ENCODE measurements at regions not wholly inside any gene's neighbourhood (a gene's known extent, or its start where the extent isn't known, plus 50 kb on each side); places are given as distances from the start of the nearest gene placed in this dataset.

- Histone ChIP-seq H4K20me1 (ENCODE audit: insufficient read depth, low read length, poor library complexity, severe bottlenecking) (no peaks in the 10 kb centered on the region), H3F3A (ENCODE audit: low read depth) (no peaks in the 10 kb centered on the region), H3K79me2 (ENCODE audit: insufficient read depth, low read length) (no peaks in the 10 kb centered on the region), H3K36me3 (ENCODE audit: insufficient read depth, low read length) (no peaks in the 10 kb centered on the region), H3K27me3 (ENCODE audit: insufficient read depth, low read length, poor library complexity, severe bottlenecking) (no peaks in the 10 kb centered on the region), H3K9me2 (replicated peaks; ENCODE audit: low read depth, low read length) (no peaks in the 10 kb centered on the region), H2AFZ (ENCODE audit: low read length) (no peak overlapping the region), H3K4me1 (ENCODE audit: insufficient read depth, low read length, poor library complexity, severe bottlenecking) (no peaks in the 10 kb centered on the region), H3K4me3 (ENCODE audit: low read length, poor library complexity, severe bottlenecking) (no peak overlapping the region), H3K9me3 (ENCODE audit: insufficient read depth, low read depth, low read length) (no peaks in the 10 kb centered on the region), H3K9ac (ENCODE audit: low read depth, low read length, poor library complexity, severe bottlenecking) (no peak overlapping the region), H3K4me2 (ENCODE audit: low read depth, low read length, poor library complexity, severe bottlenecking) (no peak overlapping the region)
- TF ChIP-seq, protein P1, sequence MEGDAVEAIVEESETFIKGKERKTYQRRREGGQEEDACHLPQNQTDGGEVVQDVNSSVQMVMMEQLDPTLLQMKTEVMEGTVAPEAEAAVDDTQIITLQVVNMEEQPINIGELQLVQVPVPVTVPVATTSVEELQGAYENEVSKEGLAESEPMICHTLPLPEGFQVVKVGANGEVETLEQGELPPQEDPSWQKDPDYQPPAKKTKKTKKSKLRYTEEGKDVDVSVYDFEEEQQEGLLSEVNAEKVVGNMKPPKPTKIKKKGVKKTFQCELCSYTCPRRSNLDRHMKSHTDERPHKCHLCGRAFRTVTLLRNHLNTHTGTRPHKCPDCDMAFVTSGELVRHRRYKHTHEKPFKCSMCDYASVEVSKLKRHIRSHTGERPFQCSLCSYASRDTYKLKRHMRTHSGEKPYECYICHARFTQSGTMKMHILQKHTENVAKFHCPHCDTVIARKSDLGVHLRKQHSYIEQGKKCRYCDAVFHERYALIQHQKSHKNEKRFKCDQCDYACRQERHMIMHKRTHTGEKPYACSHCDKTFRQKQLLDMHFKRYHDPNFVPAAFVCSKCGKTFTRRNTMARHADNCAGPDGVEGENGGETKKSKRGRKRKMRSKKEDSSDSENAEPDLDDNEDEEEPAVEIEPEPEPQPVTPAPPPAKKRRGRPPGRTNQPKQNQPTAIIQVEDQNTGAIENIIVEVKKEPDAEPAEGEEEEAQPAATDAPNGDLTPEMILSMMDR (conservative IDR thresholded peaks at IDR 0.05; ENCODE audit: low read length), result no peak
- TF ChIP-seq EZH2phosphoT487 (IDR thresholded peaks at IDR 0.05; ENCODE audit: borderline replicate concordance), result no peak
Measured at GRCh38 chr2:220580113-220580512, 952.7 kb downstream of the SLC4A3 start.

GRCh38 chr2:220583725-220584124 is 956.3 kb downstream of the SLC4A3 start:
- Histone ChIP-seq H3K4me3 (ENCODE audit: low read length, poor library complexity, severe bottlenecking) (no peak overlapping the region), H3K4me1 (ENCODE audit: insufficient read depth, low read length, poor library complexity, severe bottlenecking) (no peaks in the 10 kb centered on the region), H3F3A (ENCODE audit: low read depth) (no peaks in the 10 kb centered on the region), H3K36me3 (ENCODE audit: insufficient read depth, low read length) (no peaks in the 10 kb centered on the region), H3K9me3 (ENCODE audit: insufficient read depth, low read depth, low read length) (no peaks in the 10 kb centered on the region), H3K79me2 (ENCODE audit: insufficient read depth, low read length) (no peaks in the 10 kb centered on the region), H3K27me3 (ENCODE audit: insufficient read depth, low read length, poor library complexity, severe bottlenecking) (no peaks in the 10 kb centered on the region), H2AFZ (ENCODE audit: low read length) (no peak overlapping the region), H3K9ac (ENCODE audit: low read depth, low read length, poor library complexity, severe bottlenecking) (no peak overlapping the region), H4K20me1 (ENCODE audit: insufficient read depth, low read length, poor library complexity, severe bottlenecking) (no peaks in the 10 kb centered on the region), H3K4me2 (ENCODE audit: low read depth, low read length, poor library complexity, severe bottlenecking) (no peak overlapping the region), H3K9me2 (replicated peaks; ENCODE audit: low read depth, low read length) (no peaks in the 10 kb centered on the region)
- TF ChIP-seq EZH2phosphoT487 (IDR thresholded peaks at IDR 0.05; ENCODE audit: borderline replicate concordance), result no peak
- TF ChIP-seq, protein P1 (conservative IDR thresholded peaks at IDR 0.05; ENCODE audit: low read length), result no peak

DNA sequence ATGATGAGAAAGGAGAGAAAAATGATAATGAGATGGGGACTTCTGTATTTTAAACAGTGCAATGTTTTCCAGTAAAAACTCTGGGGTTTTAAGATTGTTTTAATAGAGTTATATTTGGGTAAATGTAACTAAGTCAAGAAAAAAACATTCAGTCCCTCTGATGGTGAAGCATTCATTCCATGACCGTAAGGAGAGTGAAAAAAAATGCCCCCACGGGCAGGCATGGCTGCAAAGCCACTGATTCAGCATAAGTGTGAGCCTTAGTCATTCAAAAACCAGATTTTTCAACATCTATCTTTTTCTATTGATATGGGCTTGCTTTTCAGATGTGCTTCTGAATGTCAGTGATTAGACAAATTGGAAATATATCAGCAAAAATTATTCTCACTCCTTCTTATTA is 957.8 kb downstream of the SLC4A3 start:
- Histone ChIP-seq H3K4me2 (ENCODE audit: low read depth, low read length, poor library complexity, severe bottlenecking) (no peak overlapping the region), H4K20me1 (ENCODE audit: insufficient read depth, low read length, poor library complexity, severe bottlenecking) (no peaks in the 10 kb centered on the region)

More for the DNA sequence above, 957.8 kb downstream of the SLC4A3 start:
- H3K9ac ChIP-seq (ENCODE audit: low read depth, low read length, poor library complexity, severe bottlenecking), result no peak overlapping the region
- no peaks in the 10 kb centered on the region for H3F3A ChIP-seq (ENCODE audit: low read depth)
- no peak overlapping the region for H3K4me3 ChIP-seq (ENCODE audit: low read length, poor library complexity, severe bottlenecking)
- no peak for TF ChIP-seq EZH2phosphoT487 (IDR thresholded peaks at IDR 0.05; ENCODE audit: borderline replicate concordance)
- TF ChIP-seq, protein P1 (conservative IDR thresholded peaks at IDR 0.05; ENCODE audit: low read length), result no peak
- H3K27me3 ChIP-seq (ENCODE audit: insufficient read depth, low read length, poor library complexity, severe bottlenecking), result no peaks in the 10 kb centered on the region
- H3K4me1 ChIP-seq (ENCODE audit: insufficient read depth, low read length, poor library complexity, severe bottlenecking), result no peaks in the 10 kb centered on the region
- H3K79me2 ChIP-seq (ENCODE audit: insufficient read depth, low read length), result no peaks in the 10 kb centered on the region
- H2AFZ ChIP-seq (ENCODE audit: low read length), result no peak overlapping the region
- no peaks in the 10 kb centered on the region for H3K9me2 ChIP-seq (replicated peaks; ENCODE audit: low read depth, low read length)
- H3K9me3 ChIP-seq (ENCODE audit: insufficient read depth, low read depth, low read length), result no peaks in the 10 kb centered on the region
- H3K36me3 ChIP-seq (ENCODE audit: insufficient read depth, low read length), result no peaks in the 10 kb centered on the region

Data from Loucy (cell line).